ENCODE measurements at regions not wholly inside any gene's neighbourhood (a gene's known extent, or its start where the extent isn't known, plus 50 kb on each side); places are given as distances from the start of the nearest gene placed in this dataset.

GRCh38 chr2:207313947-207314346 lies 148.2 kb upstream of the KLF7 start:
- WGBS, 2 experiments (ENCODE audit: low coverage in 1 of 2, low lambda C conversion rate in 2 of 2, missing lambda C conversion rate in 2 of 2): 96 to 100% methylated on average over 2 of the region's 2 CpGs
- in situ Hi-C loops (cut with MboI): no loop called here
- Histone ChIP-seq H3F3A (ENCODE audit: insufficient read depth) (peaks cover 26% of the 10 kb centered on the region), H3K4me1 (ENCODE audit: insufficient read depth) (peaks cover 28% of the 10 kb centered on the region), H3K4me3 (no peak overlapping the region), H3K4me2 (ENCODE audit: unreplicated experiment) (no peak overlapping the region), H3K27me3 (replicated peaks; ENCODE audit: insufficient read depth) (no peaks in the 10 kb centered on the region), H3K79me2 (ENCODE audit: insufficient read depth) (no peaks in the 10 kb centered on the region), H3K36me3 (ENCODE audit: low read depth) (no peaks in the 10 kb centered on the region), H2AFZ (no peak overlapping the region), H3K9me3 (ENCODE audit: low read depth) (no peaks in the 10 kb centered on the region), H3K9ac (no peak overlapping the region), H4K20me1 (ENCODE audit: insufficient read depth) (no peaks in the 10 kb centered on the region), H3K9me2 (ENCODE audit: insufficient read depth) (no peaks in the 10 kb centered on the region), H3K27ac (no peak overlapping the region)
- TF ChIP-seq EZH2phosphoT487 (IDR thresholded peaks at IDR 0.05; ENCODE audit: insufficient read depth, low read depth): no peak
- DNase-seq: no peak

- H3K9me3 ChIP-seq (ENCODE audit: low read depth): no peaks in the 10 kb centered on the region
- in situ Hi-C loops (cut with MboI): no loop called here
Observed at GRCh38 chr2:207315131-207315530, 149.4 kb upstream of the KLF7 start.

GRCh38 chr2:207316484-207316883 lies 150.7 kb upstream of the KLF7 start:
- WGBS, 2 experiments (ENCODE audit: low coverage in 1 of 2, low lambda C conversion rate in 2 of 2, missing lambda C conversion rate in 2 of 2): 54 to 59% methylated on average over 2 of the region's 2 CpGs

More at GRCh38 chr2:207315131-207315530, 149.4 kb upstream of the KLF7 start:
- H4K20me1 ChIP-seq (ENCODE audit: insufficient read depth): no peaks in the 10 kb centered on the region
- H3K27ac ChIP-seq: no peak overlapping the region
- H3K79me2 ChIP-seq (ENCODE audit: insufficient read depth): no peaks in the 10 kb centered on the region
- H3K9ac ChIP-seq: no peak overlapping the region
- H3K36me3 ChIP-seq (ENCODE audit: low read depth): no peaks in the 10 kb centered on the region
- H3F3A ChIP-seq (ENCODE audit: insufficient read depth): peaks cover 26% of the 10 kb centered on the region
- H3K4me1 ChIP-seq (ENCODE audit: insufficient read depth): peaks cover 28% of the 10 kb centered on the region
- no peaks in the 10 kb centered on the region for H3K27me3 ChIP-seq (replicated peaks; ENCODE audit: insufficient read depth)
- TF ChIP-seq EZH2phosphoT487 (IDR thresholded peaks at IDR 0.05; ENCODE audit: insufficient read depth, low read depth): no peak
- no peak for TF ChIP-seq EZH2 (IDR thresholded peaks at IDR 0.05; ENCODE audit: insufficient read depth, poor library complexity, severe bottlenecking)
- H3K4me2 ChIP-seq (ENCODE audit: unreplicated experiment): no peak overlapping the region
- WGBS, 2 experiments (ENCODE audit: low coverage in 1 of 2, low lambda C conversion rate in 2 of 2, missing lambda C conversion rate in 2 of 2): 96 to 98% methylated on average over 2 of the region's 2 CpGs
- peak; percentile 13 for DNase-seq
- no peak overlapping the region for H2AFZ ChIP-seq
- H3K9me2 ChIP-seq (ENCODE audit: insufficient read depth): no peaks in the 10 kb centered on the region
- H3K4me3 ChIP-seq: no peak overlapping the region

GRCh38 chr2:207316906-207317305 lies 151.2 kb upstream of the KLF7 start:
- Histone ChIP-seq H3K27ac (no peak overlapping the region), H3K36me3 (ENCODE audit: low read depth) (no peaks in the 10 kb centered on the region), H4K20me1 (ENCODE audit: insufficient read depth) (no peaks in the 10 kb centered on the region), H3K79me2 (ENCODE audit: insufficient read depth) (no peaks in the 10 kb centered on the region), H3F3A (ENCODE audit: insufficient read depth) (peaks cover 10% of the 10 kb centered on the region; the same call in 1 of the 2 replicates), H3K9me2 (ENCODE audit: insufficient read depth) (no peaks in the 10 kb centered on the region), H2AFZ (no peak overlapping the region), H3K9me3 (ENCODE audit: low read depth) (no peaks in the 10 kb centered on the region), H3K4me2 (ENCODE audit: unreplicated experiment) (no peak overlapping the region), H3K4me1 (ENCODE audit: insufficient read depth) (peaks cover 16% of the 10 kb centered on the region), H3K4me3 (no peak overlapping the region), H3K27me3 (replicated peaks; ENCODE audit: insufficient read depth) (no peaks in the 10 kb centered on the region), H3K9ac (no peak overlapping the region)
- TF ChIP-seq EZH2 (IDR thresholded peaks at IDR 0.05; ENCODE audit: insufficient read depth, poor library complexity, severe bottlenecking) (no peak), EZH2phosphoT487 (IDR thresholded peaks at IDR 0.05; ENCODE audit: insufficient read depth, low read depth) (no peak)
- WGBS, 2 experiments (ENCODE audit: low coverage in 1 of 2, low lambda C conversion rate in 2 of 2, missing lambda C conversion rate in 2 of 2): 78 to 82% methylated on average over 2 of the region's 2 CpGs
- DNase-seq: no peak
- in situ Hi-C loops (cut with MboI): no loop called here

More at GRCh38 chr2:207316484-207316883, 150.7 kb upstream of the KLF7 start:
- DNase-seq: no peak
- no peak overlapping the region for H2AFZ ChIP-seq
- H3K4me3 ChIP-seq: no peak overlapping the region
- no peak overlapping the region for H3K4me2 ChIP-seq (ENCODE audit: unreplicated experiment)
- peaks cover 15% of the 10 kb centered on the region; the same call in 1 of the 2 replicates for H3F3A ChIP-seq (ENCODE audit: insufficient read depth)
- in situ Hi-C loops (cut with MboI): no loop called here
- H3K36me3 ChIP-seq (ENCODE audit: low read depth): no peaks in the 10 kb centered on the region
- no peak for TF ChIP-seq EZH2phosphoT487 (IDR thresholded peaks at IDR 0.05; ENCODE audit: insufficient read depth, low read depth)
- TF ChIP-seq EZH2 (IDR thresholded peaks at IDR 0.05; ENCODE audit: insufficient read depth, poor library complexity, severe bottlenecking): no peak
- no peaks in the 10 kb centered on the region for H4K20me1 ChIP-seq (ENCODE audit: insufficient read depth)
- H3K27me3 ChIP-seq (replicated peaks; ENCODE audit: insufficient read depth): no peaks in the 10 kb centered on the region
- H3K4me1 ChIP-seq (ENCODE audit: insufficient read depth): peaks cover 20% of the 10 kb centered on the region
- H3K9me2 ChIP-seq (ENCODE audit: insufficient read depth): no peaks in the 10 kb centered on the region
- H3K27ac ChIP-seq: no peak overlapping the region
- H3K9ac ChIP-seq: no peak overlapping the region
- H3K79me2 ChIP-seq (ENCODE audit: insufficient read depth): no peaks in the 10 kb centered on the region
- H3K9me3 ChIP-seq (ENCODE audit: low read depth): no peaks in the 10 kb centered on the region
